WTC11 (cell line): ENCODE measurements at regions not wholly inside any gene's neighbourhood (a gene's known extent, or its start where the extent isn't known, plus 50 kb on each side); places are given as distances from the start of the nearest gene placed in this dataset.

Experiments used
- ATAC-seq: fragments of 200-7000 bp; cut with Tn5 transposase; 2 replicates; pipeline ENCODE4 v1.10.0; 2021; ENCODE audit warnings: mild to moderate bottlenecking, moderate library complexity
- CTCF ChIA-PET: fragments of 300-600 bp; sonication (Branson Sonifier 250); formaldehyde crosslinking; loops from one replicate; lab custom pipeline; 2021; ENCODE audit warnings: antibody characterized with exemption; lab: Charles Lee
- POLR2A ChIA-PET: fragments of 350-600 bp; sonication (Branson Sonifier 250); formaldehyde crosslinking; loops from one replicate; lab custom pipeline; 2021; ENCODE audit warnings: antibody characterized with exemption; lab: Charles Lee
- DNase-seq: peaks from one replicate; pipeline ENCODE4 v3.0.0; 2021; ENCODE audit warnings: low spot score
- H3K27ac Mint-ChIP-seq: 2 replicates; pipeline ENCODE4 v1.8.0; 2021; ENCODE audit warnings: mixed read lengths
- H3K27me3 Mint-ChIP-seq: 2 replicates; pipeline ENCODE4 v1.8.0; 2021; ENCODE audit warnings: low read depth, mild to moderate bottlenecking, moderate library complexity, mixed read lengths
- H3K36me3 Mint-ChIP-seq: 2 replicates; pipeline ENCODE4 v1.8.0; 2021; ENCODE audit warnings: mixed read lengths
- H3K4me1 Mint-ChIP-seq: 2 replicates; pipeline ENCODE4 v1.8.0; 2022; ENCODE audit warnings: mixed read lengths
- H3K4me3 Mint-ChIP-seq: 2 replicates; pipeline ENCODE4 v1.8.0; 2021; ENCODE audit warnings: mild to moderate bottlenecking, moderate library complexity, mixed read lengths
- H3K9me3 Mint-ChIP-seq: 2 replicates; pipeline ENCODE4 v1.8.0; 2021; ENCODE audit warnings: mixed read lengths
- CDX4 ChIP-seq: fragments of 250-450 bp; sonication (Bioruptor Pico); IDR thresholded peaks from 2 replicates; pipeline ENCODE4 v1.9.0; 2021; ENCODE audit warnings: moderate library complexity, mild to moderate bottlenecking, inconsistent platforms, borderline replicate concordance
- CREB1 ChIP-seq: sonication (generic); formaldehyde crosslinking; IDR thresholded peaks from 2 replicates; pipeline ENCODE4 v1.8.0; 2023; ENCODE audit warnings: mild to moderate bottlenecking, missing genetic modification reagents
- CREM ChIP-seq: sonication (generic); formaldehyde crosslinking; IDR thresholded peaks from 2 replicates; pipeline ENCODE4 v1.8.1; 2022; ENCODE audit warnings: mild to moderate bottlenecking, missing genetic modification reagents, moderate library complexity
- E2F5 ChIP-seq: sonication (generic); formaldehyde crosslinking; IDR thresholded peaks from 2 replicates; pipeline ENCODE4 v1.8.1; 2022; ENCODE audit warnings: mild to moderate bottlenecking, moderate library complexity, missing genetic modification reagents
- ESRRA ChIP-seq: sonication (generic); formaldehyde crosslinking; IDR thresholded peaks from 2 replicates; pipeline ENCODE4 v1.8.1; 2022; ENCODE audit warnings: mild to moderate bottlenecking, missing genetic modification reagents, borderline replicate concordance
- FOXK1 ChIP-seq: sonication (generic); formaldehyde crosslinking; IDR thresholded peaks from 2 replicates; pipeline ENCODE4 v1.8.0; 2022; ENCODE audit warnings: mild to moderate bottlenecking, moderate library complexity, missing genetic modification reagents
- FOXP4 ChIP-seq: sonication (generic); formaldehyde crosslinking; IDR thresholded peaks from 2 replicates; pipeline ENCODE4 v1.8.0; 2022; ENCODE audit warnings: mild to moderate bottlenecking, missing genetic modification reagents
- IRF2 ChIP-seq: sonication (generic); formaldehyde crosslinking; IDR thresholded peaks from 2 replicates; pipeline ENCODE4 v1.8.0; 2022; ENCODE audit warnings: low read depth, missing genetic modification reagents, borderline replicate concordance
- NFATC4 ChIP-seq: fragments of 250-450 bp; sonication (Bioruptor Pico); IDR thresholded peaks from 2 replicates; pipeline ENCODE4 v1.9.0; 2021; ENCODE audit warnings: mild to moderate bottlenecking
- NFE2L1 ChIP-seq: sonication (generic); formaldehyde crosslinking; IDR thresholded peaks from 2 replicates; pipeline ENCODE4 v1.8.1; 2023; ENCODE audit warnings: missing genetic modification reagents
- SMAD3 ChIP-seq: sonication (generic); formaldehyde crosslinking; IDR thresholded peaks from 2 replicates; pipeline ENCODE4 v1.8.0; 2022; ENCODE audit warnings: missing genetic modification reagents, mild to moderate bottlenecking, borderline replicate concordance
- TEAD4 ChIP-seq: sonication (generic); formaldehyde crosslinking; IDR thresholded peaks from 2 replicates; pipeline ENCODE4 v1.8.0; 2022; ENCODE audit warnings: mild to moderate bottlenecking, missing genetic modification reagents
- ZNF263 ChIP-seq: sonication (generic); formaldehyde crosslinking; IDR thresholded peaks from 2 replicates; pipeline ENCODE4 v1.8.1; 2022; ENCODE audit warnings: low read depth, mild to moderate bottlenecking, moderate library complexity, missing genetic modification reagents
- ZNF512 ChIP-seq: sonication (generic); formaldehyde crosslinking; IDR thresholded peaks from 2 replicates; pipeline ENCODE4 v1.8.1; 2022; ENCODE audit warnings: missing genetic modification reagents, borderline replicate concordance
- TF ChIP-seq, protein P1 (sequence below): sonication (generic); formaldehyde crosslinking; IDR thresholded peaks from 2 replicates; pipeline ENCODE4 v1.8.1; 2022; ENCODE audit warnings: mild to moderate bottlenecking, missing genetic modification reagents, moderate library complexity, borderline replicate concordance
- TF ChIP-seq, protein P2 (sequence below): sonication (generic); formaldehyde crosslinking; IDR thresholded peaks from 2 replicates; pipeline ENCODE4 v1.8.1; 2023; ENCODE audit warnings: mild to moderate bottlenecking, missing genetic modification reagents, moderate library complexity
- TF ChIP-seq, protein P3 (sequence below): sonication (generic); formaldehyde crosslinking; IDR thresholded peaks from 2 replicates; pipeline ENCODE4 v1.8.1; 2022; ENCODE audit warnings: low read depth, missing genetic modification reagents, borderline replicate concordance

DNA sequence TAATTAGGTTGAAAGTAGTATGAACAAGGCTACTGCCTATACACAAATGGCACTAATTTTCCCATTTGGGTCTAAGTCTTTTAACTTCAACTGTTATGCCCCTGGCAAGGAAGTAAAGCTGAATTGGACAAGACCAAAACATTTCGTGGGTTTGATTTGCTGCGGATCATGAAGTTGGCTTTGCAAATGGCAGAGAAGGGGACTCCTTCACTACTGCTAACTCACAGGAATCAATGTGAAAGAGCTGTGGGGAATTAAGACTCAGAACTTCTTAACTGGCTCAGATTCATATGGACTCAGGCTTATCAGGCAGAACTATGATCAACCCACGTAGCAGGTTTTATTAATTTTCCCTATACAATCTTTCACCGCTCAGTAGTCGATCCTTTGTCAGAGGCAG lies 73.8 kb upstream of the IFNE start (continued):
- TF ChIP-seq SMAD3 (CRISPR knock-in tag) (no peak), ZNF512 (CRISPR knock-in tag) (no peak), ZNF263 (CRISPR knock-in tag) (no peak), E2F5 (CRISPR knock-in tag) (no peak), NFE2L1 (CRISPR knock-in tag) (no peak), FOXP4 (CRISPR knock-in tag) (no peak), CDX4 (no peak)
- TF ChIP-seq, protein P1, sequence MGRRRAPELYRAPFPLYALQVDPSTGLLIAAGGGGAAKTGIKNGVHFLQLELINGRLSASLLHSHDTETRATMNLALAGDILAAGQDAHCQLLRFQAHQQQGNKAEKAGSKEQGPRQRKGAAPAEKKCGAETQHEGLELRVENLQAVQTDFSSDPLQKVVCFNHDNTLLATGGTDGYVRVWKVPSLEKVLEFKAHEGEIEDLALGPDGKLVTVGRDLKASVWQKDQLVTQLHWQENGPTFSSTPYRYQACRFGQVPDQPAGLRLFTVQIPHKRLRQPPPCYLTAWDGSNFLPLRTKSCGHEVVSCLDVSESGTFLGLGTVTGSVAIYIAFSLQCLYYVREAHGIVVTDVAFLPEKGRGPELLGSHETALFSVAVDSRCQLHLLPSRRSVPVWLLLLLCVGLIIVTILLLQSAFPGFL: no peak

- Mint-ChIP-seq H3K36me3 (no peaks in the 10 kb centered on the region), H3K27me3 (peaks cover 14% of the 10 kb centered on the region), H3K9me3 (no peaks in the 10 kb centered on the region), H3K4me1 (peaks cover 61% of the 10 kb centered on the region), H3K27ac (no peak overlapping the region), H3K4me3 (no peak overlapping the region)
- DNase-seq (no peak), ATAC-seq (no peak)
- no peak for TF ChIP-seq CREB1
- ChIA-PET CTCF (no interaction called here), POLR2A (interaction anchor here (0.6 kb wide), 1 partner anchor 64 kb away, joined by 3 read pairs; no protein-coding TSS in a partner anchor)
Measured at GRCh38 chr9:21556581-21557427, 74.7 kb upstream of the IFNE start.

GRCh38 chr9:21557428-21557768 lies 75.3 kb upstream of the IFNE start:
- ATAC-seq (no peak), DNase-seq (no peak)
- H3K36me3 Mint-ChIP-seq: no peaks in the 10 kb centered on the region
- POLR2A ChIA-PET: interaction anchor here (0.6 kb wide), 1 partner anchor 65 kb away, joined by 3 read pairs; no protein-coding TSS in a partner anchor
- peaks cover 14% of the 10 kb centered on the region for H3K27me3 Mint-ChIP-seq
- no peaks in the 10 kb centered on the region for H3K9me3 Mint-ChIP-seq
- H3K4me1 Mint-ChIP-seq: peaks cover 55% of the 10 kb centered on the region
- TF ChIP-seq NFATC4 (no peak), CREM (CRISPR knock-in tag) (no peak), ESRRA (CRISPR knock-in tag) (no peak), TEAD4 (CRISPR knock-in tag) (no peak), FOXK1 (CRISPR knock-in tag) (no peak), IRF2 (CRISPR knock-in tag) (no peak)
- TF ChIP-seq, protein P2, sequence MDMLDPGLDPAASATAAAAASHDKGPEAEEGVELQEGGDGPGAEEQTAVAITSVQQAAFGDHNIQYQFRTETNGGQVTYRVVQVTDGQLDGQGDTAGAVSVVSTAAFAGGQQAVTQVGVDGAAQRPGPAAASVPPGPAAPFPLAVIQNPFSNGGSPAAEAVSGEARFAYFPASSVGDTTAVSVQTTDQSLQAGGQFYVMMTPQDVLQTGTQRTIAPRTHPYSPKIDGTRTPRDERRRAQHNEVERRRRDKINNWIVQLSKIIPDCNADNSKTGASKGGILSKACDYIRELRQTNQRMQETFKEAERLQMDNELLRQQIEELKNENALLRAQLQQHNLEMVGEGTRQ: no peak
- TF ChIP-seq, protein P3, sequence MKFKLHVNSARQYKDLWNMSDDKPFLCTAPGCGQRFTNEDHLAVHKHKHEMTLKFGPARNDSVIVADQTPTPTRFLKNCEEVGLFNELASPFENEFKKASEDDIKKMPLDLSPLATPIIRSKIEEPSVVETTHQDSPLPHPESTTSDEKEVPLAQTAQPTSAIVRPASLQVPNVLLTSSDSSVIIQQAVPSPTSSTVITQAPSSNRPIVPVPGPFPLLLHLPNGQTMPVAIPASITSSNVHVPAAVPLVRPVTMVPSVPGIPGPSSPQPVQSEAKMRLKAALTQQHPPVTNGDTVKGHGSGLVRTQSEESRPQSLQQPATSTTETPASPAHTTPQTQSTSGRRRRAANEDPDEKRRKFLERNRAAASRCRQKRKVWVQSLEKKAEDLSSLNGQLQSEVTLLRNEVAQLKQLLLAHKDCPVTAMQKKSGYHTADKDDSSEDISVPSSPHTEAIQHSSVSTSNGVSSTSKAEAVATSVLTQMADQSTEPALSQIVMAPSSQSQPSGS: no peak
- no peak overlapping the region for H3K27ac Mint-ChIP-seq
- H3K4me3 Mint-ChIP-seq: 0 out of 2 replicates have a peak overlapping the region, but pooled peaks have one; percentile 78
- CTCF ChIA-PET: interaction anchor here (2.1 kb wide), 1 partner anchor 123 kb away, joined by 7 read pairs; no protein-coding TSS in a partner anchor
